ENCODE measurements at regions not wholly inside any gene's neighbourhood (a gene's known extent, or its start where the extent isn't known, plus 50 kb on each side); places are given as distances from the start of the nearest gene placed in this dataset.

DNA sequence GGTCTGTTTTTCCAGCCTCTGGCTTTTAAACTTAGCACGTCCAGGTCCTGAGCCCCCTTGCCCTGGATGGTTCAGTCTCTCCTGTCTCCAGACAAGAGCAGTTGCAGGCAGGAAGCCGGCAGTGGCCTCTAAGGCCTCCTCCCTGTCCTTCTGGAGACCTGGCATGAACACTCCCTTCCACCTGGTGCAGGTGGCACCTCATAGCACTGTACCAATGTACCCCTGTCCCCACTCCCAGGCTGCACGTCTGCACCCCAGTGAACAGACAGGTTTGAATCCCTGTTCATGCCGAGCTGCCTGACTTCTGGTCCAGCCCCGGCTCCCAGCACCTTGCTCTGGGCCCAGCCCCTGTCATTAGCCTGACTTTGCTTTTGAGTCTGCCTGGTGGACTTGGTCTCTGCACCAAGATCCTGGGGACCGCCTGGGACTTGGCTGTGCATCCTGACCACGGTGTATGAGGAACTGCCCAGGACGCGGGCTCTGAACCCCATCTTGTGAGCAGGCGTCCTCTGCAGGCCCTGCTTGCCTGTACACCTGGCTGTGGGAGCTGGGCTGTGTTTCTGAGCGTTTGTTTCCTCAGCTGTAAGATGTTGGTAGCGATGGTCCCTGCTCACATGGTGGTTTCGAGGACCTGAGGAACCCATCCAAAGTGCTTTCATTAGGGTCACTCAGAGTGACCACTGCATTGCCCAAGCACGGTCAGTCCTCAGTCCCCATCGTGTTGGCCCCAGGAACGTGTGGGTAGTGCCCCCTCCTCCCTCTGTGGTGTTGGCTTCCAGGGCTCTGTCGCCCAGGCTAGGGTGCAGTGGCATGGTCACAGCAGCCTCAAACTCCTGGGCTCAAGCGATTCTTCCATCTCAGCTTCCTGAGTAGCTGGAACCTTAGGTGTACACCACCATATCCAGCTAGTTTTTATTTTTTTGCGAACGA is 75.0 kb upstream of the SHANK2 start:
- TF ChIP-seq CTCF (IDR thresholded peaks at IDR 0.05) (no peak), POLR2A (IDR thresholded peaks at IDR 0.05) (no peak)
